WTC11 (cell line): ENCODE measurements at regions not wholly inside any gene's neighbourhood (a gene's known extent, or its start where the extent isn't known, plus 50 kb on each side); places are given as distances from the start of the nearest gene placed in this dataset.

ENCODE experiments used
- ATAC-seq: fragments of 200-7000 bp; cut with Tn5 transposase; 2 replicates; pipeline ENCODE4 v1.10.0; 2021; ENCODE audit warnings: mild to moderate bottlenecking, moderate library complexity
- CTCF ChIA-PET: fragments of 300-600 bp; sonication (Branson Sonifier 250); formaldehyde crosslinking; loops from one replicate; lab custom pipeline; 2021; ENCODE audit warnings: antibody characterized with exemption; lab: Charles Lee
- POLR2A ChIA-PET: fragments of 350-600 bp; sonication (Branson Sonifier 250); formaldehyde crosslinking; loops from one replicate; lab custom pipeline; 2021; ENCODE audit warnings: antibody characterized with exemption; lab: Charles Lee
- DNase-seq: peaks from one replicate; pipeline ENCODE4 v3.0.0; 2021; ENCODE audit warnings: low spot score
- H3K27ac Mint-ChIP-seq: 2 replicates; pipeline ENCODE4 v1.8.0; 2021; ENCODE audit warnings: mixed read lengths
- H3K27me3 Mint-ChIP-seq: 2 replicates; pipeline ENCODE4 v1.8.0; 2021; ENCODE audit warnings: low read depth, mild to moderate bottlenecking, moderate library complexity, mixed read lengths
- H3K36me3 Mint-ChIP-seq: 2 replicates; pipeline ENCODE4 v1.8.0; 2021; ENCODE audit warnings: mixed read lengths
- H3K4me1 Mint-ChIP-seq: 2 replicates; pipeline ENCODE4 v1.8.0; 2022; ENCODE audit warnings: mixed read lengths
- H3K4me3 Mint-ChIP-seq: 2 replicates; pipeline ENCODE4 v1.8.0; 2021; ENCODE audit warnings: mild to moderate bottlenecking, moderate library complexity, mixed read lengths
- H3K9me3 Mint-ChIP-seq: 2 replicates; pipeline ENCODE4 v1.8.0; 2021; ENCODE audit warnings: mixed read lengths
- ATF2 ChIP-seq: sonication (generic); formaldehyde crosslinking; IDR thresholded peaks from 2 replicates; pipeline ENCODE4 v1.8.1; 2022; ENCODE audit warnings: low read depth, missing genetic modification reagents, borderline replicate concordance
- CREM ChIP-seq: sonication (generic); formaldehyde crosslinking; IDR thresholded peaks from 2 replicates; pipeline ENCODE4 v1.8.1; 2022; ENCODE audit warnings: mild to moderate bottlenecking, missing genetic modification reagents, moderate library complexity
- CTCF ChIP-seq: fragments of 200-600 bp; IDR thresholded peaks from 2 replicates; pipeline ENCODE4 v1.8.0; 2022; ENCODE audit warnings: antibody characterized with exemption
- E2F4 ChIP-seq: sonication (generic); formaldehyde crosslinking; IDR thresholded peaks from 2 replicates; pipeline ENCODE4 v1.8.1; 2022; ENCODE audit warnings: low read depth, mild to moderate bottlenecking, moderate library complexity, missing genetic modification reagents, borderline replicate concordance
- ELF4 ChIP-seq: sonication (generic); formaldehyde crosslinking; IDR thresholded peaks from 2 replicates; pipeline ENCODE4 v1.8.1; 2022; ENCODE audit warnings: low read depth, mild to moderate bottlenecking, moderate library complexity, missing genetic modification reagents
- ESRRA ChIP-seq: sonication (generic); formaldehyde crosslinking; IDR thresholded peaks from 2 replicates; pipeline ENCODE4 v1.8.1; 2022; ENCODE audit warnings: mild to moderate bottlenecking, missing genetic modification reagents, borderline replicate concordance
- GABPB1 ChIP-seq: sonication (generic); formaldehyde crosslinking; IDR thresholded peaks from 2 replicates; pipeline ENCODE4 v1.8.1; 2023; ENCODE audit warnings: mild to moderate bottlenecking, missing genetic modification reagents
- HMGXB4 ChIP-seq: sonication (generic); formaldehyde crosslinking; IDR thresholded peaks from 2 replicates; pipeline ENCODE4 v1.8.1; 2023; ENCODE audit warnings: mild to moderate bottlenecking, moderate library complexity, missing genetic modification reagents
- IRF2 ChIP-seq: sonication (generic); formaldehyde crosslinking; IDR thresholded peaks from 2 replicates; pipeline ENCODE4 v1.8.0; 2022; ENCODE audit warnings: low read depth, missing genetic modification reagents, borderline replicate concordance
- MAX ChIP-seq: sonication (generic); formaldehyde crosslinking; IDR thresholded peaks from 2 replicates; pipeline ENCODE4 v1.8.0; 2022; ENCODE audit warnings: mild to moderate bottlenecking, missing genetic modification reagents
- PRRX2 ChIP-seq: fragments of 250-450 bp; sonication (Bioruptor Pico); IDR thresholded peaks from 2 replicates; pipeline ENCODE4 v1.8.0; 2021; ENCODE audit warnings: mild to moderate bottlenecking
- SOX15 ChIP-seq: fragments of 250-450 bp; sonication (Bioruptor Pico); IDR thresholded peaks from 2 replicates; pipeline ENCODE4 v1.9.0; 2021; ENCODE audit warnings: mild to moderate bottlenecking
- USF1 ChIP-seq: sonication (generic); formaldehyde crosslinking; IDR thresholded peaks from 2 replicates; pipeline ENCODE4 v1.8.0; 2022; ENCODE audit warnings: mild to moderate bottlenecking, missing genetic modification reagents
- ZNF138 ChIP-seq: sonication (generic); formaldehyde crosslinking; conservative IDR thresholded peaks from 2 replicates; pipeline ENCODE4 v1.8.1; 2022; ENCODE audit warnings: mild to moderate bottlenecking, moderate library complexity, missing genetic modification reagents
- ZNF232 ChIP-seq: sonication (generic); formaldehyde crosslinking; IDR thresholded peaks from 2 replicates; pipeline ENCODE4 v1.8.0; 2022; ENCODE audit warnings: mild to moderate bottlenecking, missing genetic modification reagents
- ZNF281 ChIP-seq: sonication (generic); formaldehyde crosslinking; IDR thresholded peaks from 2 replicates; pipeline ENCODE4 v1.8.0; 2023; ENCODE audit warnings: mild to moderate bottlenecking, missing genetic modification reagents
- ZNF423 ChIP-seq: fragments of 250-450 bp; sonication (Bioruptor Pico); IDR thresholded peaks from 2 replicates; pipeline ENCODE4 v2.1.2; 2022; ENCODE audit warnings: mild to moderate bottlenecking, moderate library complexity

- no peak for TF ChIP-seq MAX (CRISPR knock-in tag)
Observed at GRCh38 chr16:86196687-86197391, 297.9 kb downstream of the IRF8 start (continued).

GRCh38 chr16:86198206-86199118 is 299.5 kb downstream of the IRF8 start:
- H3K36me3 Mint-ChIP-seq: no peaks in the 10 kb centered on the region
- no peak for TF ChIP-seq E2F4 (CRISPR knock-in tag)
- TF ChIP-seq ELF4: no peak
- TF ChIP-seq USF1: no peak
- TF ChIP-seq PRRX2 (CRISPR knock-in tag): no peak
- TF ChIP-seq GABPB1 (CRISPR knock-in tag): no peak
- TF ChIP-seq ZNF138: no peak
- no peak for TF ChIP-seq CTCF
- TF ChIP-seq ZNF281 (CRISPR knock-in tag): no peak
- TF ChIP-seq ATF2 (CRISPR knock-in tag): no peak
- POLR2A ChIA-PET: no interaction called here
- ATAC-seq (no peak), DNase-seq (no peak)
- H3K27me3 Mint-ChIP-seq: no peaks in the 10 kb centered on the region
- CTCF ChIA-PET: interaction anchor here (1.0 kb wide), 1 partner anchor 54 kb away, joined by 3 read pairs; no protein-coding TSS in a partner anchor
- no peak overlapping the region for H3K4me3 Mint-ChIP-seq
- H3K27ac Mint-ChIP-seq: no peak overlapping the region
- peaks cover 59% of the 10 kb centered on the region for H3K4me1 Mint-ChIP-seq
- no peaks in the 10 kb centered on the region for H3K9me3 Mint-ChIP-seq

- H3K27ac Mint-ChIP-seq: peak overlapping the region; percentile 14; the same call in 1 of the 2 replicates
- ATAC-seq (no peak), DNase-seq (no peak)
- H3K9me3 Mint-ChIP-seq: no peaks in the 10 kb centered on the region
- ChIA-PET POLR2A (no interaction called here), CTCF (no interaction called here)
- no peaks in the 10 kb centered on the region for H3K36me3 Mint-ChIP-seq
- H3K4me3 Mint-ChIP-seq: no peak overlapping the region
- H3K4me1 Mint-ChIP-seq: peaks cover 59% of the 10 kb centered on the region
- H3K27me3 Mint-ChIP-seq: no peaks in the 10 kb centered on the region
- no peak for TF ChIP-seq SOX15 (CRISPR knock-in tag)
- no peak for TF ChIP-seq HMGXB4
- TF ChIP-seq ZNF423 (CRISPR knock-in tag): no peak
- no peak for TF ChIP-seq GABPB1 (CRISPR knock-in tag)
- TF ChIP-seq IRF2 (CRISPR knock-in tag): no peak
- TF ChIP-seq ESRRA (CRISPR knock-in tag): no peak
- TF ChIP-seq USF1: no peak
- TF ChIP-seq CREM (CRISPR knock-in tag): no peak
- TF ChIP-seq ZNF232: no peak
Observed at GRCh38 chr16:86199182-86199581, 300.2 kb downstream of the IRF8 start.
